ENCODE measurements at regions not wholly inside any gene's neighbourhood (a gene's known extent, or its start where the extent isn't known, plus 50 kb on each side); places are given as distances from the start of the nearest gene placed in this dataset.

GRCh38 chr11:62061356-62062222, 62.2 kb upstream of the INCENP start:
- Histone ChIP-seq H3K36me3 (replicated peaks in 1 of 2; ENCODE audit: control extremely low read depth in 1 of 2, control insufficient read depth in 1 of 2, extremely low read depth in 1 of 2, insufficient read depth in 2 of 2, low read length in 1 of 2) (no peaks in the 10 kb centered on the region), H4K20me1 (ENCODE audit: control insufficient read depth, insufficient read depth, low read length, poor library complexity, severe bottlenecking) (no peaks in the 10 kb centered on the region), H2AFZ (ENCODE audit: insufficient read depth, low read depth, low read length, poor library complexity, severe bottlenecking) (no peak overlapping the region), H3K9ac (ENCODE audit: low read length) (no peak overlapping the region), H3K9me3 (ENCODE audit: control extremely low read depth in 1 of 3, control insufficient read depth in 2 of 3, insufficient read depth in 1 of 3, low read length in 2 of 3) (no peaks in the 10 kb centered on the region), H3K27ac (ENCODE audit: low read length in 2 of 2) (no peak overlapping the region), H3K4me2 (replicated peaks; ENCODE audit: low read depth, low read length, poor library complexity, severe bottlenecking) (no peak overlapping the region), H3K4me1 (ENCODE audit: control insufficient read depth in 2 of 2, insufficient read depth in 2 of 2, low read length in 2 of 2) (no peaks in the 10 kb centered on the region), H3K4me3 (ENCODE audit: control extremely low read depth in 1 of 5, extremely low read depth in 1 of 5, insufficient read depth in 1 of 5, low read depth in 2 of 5, low read length in 4 of 5) (no peak overlapping the region), H3K79me2 (ENCODE audit: control insufficient read depth, insufficient read depth, low read length) (no peaks in the 10 kb centered on the region), H3K27me3 (replicated peaks in 1 of 4; ENCODE audit: control extremely low read depth in 1 of 4, control insufficient read depth in 3 of 4, insufficient read depth in 4 of 4, low read length in 3 of 4) (no peaks in the 10 kb centered on the region)
- Mint-ChIP-seq H3K9me3 (ENCODE audit: insufficient read depth) (no peaks in the 10 kb centered on the region), H3K27ac (no peak overlapping the region), H3K4me1 (no peaks in the 10 kb centered on the region), H3K4me3 (no peak overlapping the region), H3K27me3 (peaks cover 11% of the 10 kb centered on the region)
- ATAC-seq (ENCODE audit: low read depth): no peak
- ChIA-PET CTCF (interaction anchor here (1.2 to 3.7 kb wide), 5 partner anchors 20 to 163 kb away, joined by 3 to 13 read pairs (median 4); no protein-coding TSS in a partner anchor), POLR2A (no interaction called here)
- intact Hi-C loops (cut with micrococcal nuclease): no loop called here
- TF ChIP-seq CTCF (IDR thresholded peaks at IDR 0.05): no peak
- no peak for TF ChIP-seq EZH2 (IDR thresholded peaks at IDR 0.05; ENCODE audit: borderline replicate concordance, insufficient read depth, low read depth, low read length, poor library complexity, severe bottlenecking)
- DNase-seq: no peak
- 91% methylated on average over 4 of the region's 11 CpGs for WGBS (ENCODE audit: insufficient coverage)

GRCh38 chr11:62057069-62057468, 66.7 kb upstream of the INCENP start:
- DNase-seq (no peak), ATAC-seq (ENCODE audit: low read depth) (no peak)
- no peaks in the 10 kb centered on the region for H3K4me1 Mint-ChIP-seq
- Histone ChIP-seq H3K9ac (ENCODE audit: low read length) (no peak overlapping the region), H3K9me3 (ENCODE audit: control extremely low read depth in 1 of 3, control insufficient read depth in 2 of 3, insufficient read depth in 1 of 3, low read length in 2 of 3) (no peaks in the 10 kb centered on the region), H3K27me3 (replicated peaks in 1 of 4; ENCODE audit: control extremely low read depth in 1 of 4, control insufficient read depth in 3 of 4, insufficient read depth in 4 of 4, low read length in 3 of 4) (no peaks in the 10 kb centered on the region), H3K36me3 (replicated peaks in 1 of 2; ENCODE audit: control extremely low read depth in 1 of 2, control insufficient read depth in 1 of 2, extremely low read depth in 1 of 2, insufficient read depth in 2 of 2, low read length in 1 of 2) (no peaks in the 10 kb centered on the region), H4K20me1 (ENCODE audit: control insufficient read depth, insufficient read depth, low read length, poor library complexity, severe bottlenecking) (no peaks in the 10 kb centered on the region), H3K4me3 (ENCODE audit: control extremely low read depth in 1 of 5, extremely low read depth in 1 of 5, insufficient read depth in 1 of 5, low read depth in 2 of 5, low read length in 4 of 5) (no peak overlapping the region), H3K4me2 (replicated peaks; ENCODE audit: low read depth, low read length, poor library complexity, severe bottlenecking) (no peak overlapping the region), H3K27ac (ENCODE audit: low read length in 2 of 2) (no peak overlapping the region), H2AFZ (ENCODE audit: insufficient read depth, low read depth, low read length, poor library complexity, severe bottlenecking) (no peak overlapping the region), H3K4me1 (ENCODE audit: control insufficient read depth in 2 of 2, insufficient read depth in 2 of 2, low read length in 2 of 2) (no peaks in the 10 kb centered on the region), H3K79me2 (ENCODE audit: control insufficient read depth, insufficient read depth, low read length) (no peaks in the 10 kb centered on the region)
- no peak overlapping the region for H3K27ac Mint-ChIP-seq
- intact Hi-C loops (cut with micrococcal nuclease): no loop called here
- POLR2A ChIA-PET: no interaction called here
- CTCF ChIA-PET: no interaction called here
- no CpG with 5 or more reads among the region's 2 CpGs for WGBS (ENCODE audit: insufficient coverage)
- TF ChIP-seq EZH2 (IDR thresholded peaks at IDR 0.05; ENCODE audit: borderline replicate concordance, insufficient read depth, low read depth, low read length, poor library complexity, severe bottlenecking) (no peak), CTCF (IDR thresholded peaks at IDR 0.05) (no peak)
- peaks cover 24% of the 10 kb centered on the region for H3K27me3 Mint-ChIP-seq
- H3K9me3 Mint-ChIP-seq (ENCODE audit: insufficient read depth): no peaks in the 10 kb centered on the region
- H3K4me3 Mint-ChIP-seq: no peak overlapping the region

All from B cell (primary cell).